Thyroid gland (tissue), 4 donors: ENCODE measurements at regions not wholly inside any gene's neighbourhood (a gene's known extent, or its start where the extent isn't known, plus 50 kb on each side); places are given as distances from the start of the nearest gene placed in this dataset.

ENCODE experiments used
- DNase-seq, 2 donors: peaks; one replicate each; pipeline ENCODE4 v3.0.0-alpha.2; 2019
- H3K27ac ChIP-seq, 3 donors: fragments of 200-600 bp; sonication (generic); 1 replicate in 2 of 3; 2 replicates in 1 of 3; pipeline ENCODE4 v1.5.1; 2016 to 2019; ENCODE audit warnings: mild to moderate bottlenecking in 1 of 3, moderate library complexity in 1 of 3
- H3K27me3 ChIP-seq: fragments of 200-600 bp; sonication (generic); one replicate; pipeline ENCODE4 v1.5.1; 2019
- H3K36me3 ChIP-seq, 2 donors: fragments of 200-600 bp; sonication (generic); one replicate each; pipeline ENCODE4 v1.5.1; 2016 to 2019
- H3K4me1 ChIP-seq, 2 donors: fragments of 200-600 bp; sonication (generic); one replicate each; pipeline ENCODE4 v1.5.1; 2017 to 2019
- H3K4me3 ChIP-seq, 3 donors: fragments of 200-600 bp; sonication (generic); replicated peaks in 1 of 3; 1 replicate in 2 of 3; 2 replicates in 1 of 3; pipeline ENCODE4 v1.5.1; 2016; ENCODE audit warnings: mild to moderate bottlenecking in 1 of 3
- H3K9me3 ChIP-seq: fragments of 200-600 bp; sonication (generic); one replicate; pipeline ENCODE4 v1.5.1; 2017
- POLR2A ChIP-seq, 2 donors: fragments of 450-650 bp; IDR thresholded peaks; one replicate each; pipeline ENCODE4 v1.6.1; 2017; ENCODE audit warnings: antibody characterized with exemption in 2 of 2, mild to moderate bottlenecking in 2 of 2, moderate library complexity in 1 of 2
- WGBS, 2 donors: methylation state at CpG; one replicate each; pipeline ENCODE4 v1.1.5; 2017; 5-methylcytosine and 5-hydroxymethylcytosine counted together
- intact Hi-C: fragments of 100-400 bp; cut with DNase I; formaldehyde crosslinking; loops from one replicate; pipeline ENCODE4 v1.15.1; 2023
- TF ChIP-seq, protein P1 (sequence below), 6 experiments: fragments of 200-600 bp in 3 of 6; fragments of 450-650 bp in 3 of 6; sonication (generic) in 3 of 6; IDR thresholded peaks; one replicate each; pipeline ENCODE4 v1.5.1; 2016 to 2019; ENCODE audit warnings: antibody characterized with exemption in 6 of 6, mild to moderate bottlenecking in 2 of 6, inconsistent platforms in 1 of 6, moderate library complexity in 1 of 6

DNA sequence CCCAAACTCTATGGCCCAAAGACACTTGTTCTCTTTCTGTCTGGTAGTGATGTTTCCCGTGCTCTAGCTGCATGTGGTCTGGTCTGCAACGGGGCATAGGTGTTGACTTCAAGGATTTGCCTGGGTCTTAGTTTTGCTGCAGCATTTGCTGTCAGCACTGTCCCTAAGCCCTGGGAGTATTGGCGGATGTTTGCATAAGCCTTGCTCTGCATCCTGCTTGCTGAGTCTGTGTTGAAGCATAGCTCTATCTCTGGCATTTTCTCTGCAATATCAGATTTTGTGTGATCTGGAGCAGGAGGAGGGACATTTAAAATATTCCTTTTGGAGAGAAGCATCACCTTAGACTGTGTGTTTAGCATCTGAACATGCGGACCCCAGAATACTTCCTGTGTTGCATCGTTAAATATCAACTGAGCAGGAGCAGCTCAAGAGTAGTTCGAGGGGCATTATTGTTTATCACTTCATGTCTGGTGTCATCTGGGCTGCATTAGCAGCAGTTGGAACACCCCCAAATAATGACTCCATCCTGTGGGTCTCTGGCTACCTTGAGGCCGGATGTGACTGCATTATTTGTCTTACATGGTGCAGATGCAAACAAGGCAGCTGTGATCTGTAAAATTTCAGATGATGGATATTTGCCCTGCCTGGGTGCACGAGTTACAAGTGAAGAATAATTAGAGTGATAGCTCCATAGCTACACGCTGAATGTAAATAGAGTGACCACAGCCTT lies 231.7 kb downstream of the TRIB2 start:
- H3K27me3 ChIP-seq = no peaks in the 10 kb centered on the region
- DNase-seq = no peak
- H3K4me3 ChIP-seq = no peak overlapping the region
- no peak overlapping the region for H3K27ac ChIP-seq
- H3K36me3 ChIP-seq = no peaks in the 10 kb centered on the region
- 59 to 66% methylated on average over 9 of the region's 9 CpGs for WGBS, 2 donors
- H3K9me3 ChIP-seq = no peaks in the 10 kb centered on the region
- TF ChIP-seq, protein P1, sequence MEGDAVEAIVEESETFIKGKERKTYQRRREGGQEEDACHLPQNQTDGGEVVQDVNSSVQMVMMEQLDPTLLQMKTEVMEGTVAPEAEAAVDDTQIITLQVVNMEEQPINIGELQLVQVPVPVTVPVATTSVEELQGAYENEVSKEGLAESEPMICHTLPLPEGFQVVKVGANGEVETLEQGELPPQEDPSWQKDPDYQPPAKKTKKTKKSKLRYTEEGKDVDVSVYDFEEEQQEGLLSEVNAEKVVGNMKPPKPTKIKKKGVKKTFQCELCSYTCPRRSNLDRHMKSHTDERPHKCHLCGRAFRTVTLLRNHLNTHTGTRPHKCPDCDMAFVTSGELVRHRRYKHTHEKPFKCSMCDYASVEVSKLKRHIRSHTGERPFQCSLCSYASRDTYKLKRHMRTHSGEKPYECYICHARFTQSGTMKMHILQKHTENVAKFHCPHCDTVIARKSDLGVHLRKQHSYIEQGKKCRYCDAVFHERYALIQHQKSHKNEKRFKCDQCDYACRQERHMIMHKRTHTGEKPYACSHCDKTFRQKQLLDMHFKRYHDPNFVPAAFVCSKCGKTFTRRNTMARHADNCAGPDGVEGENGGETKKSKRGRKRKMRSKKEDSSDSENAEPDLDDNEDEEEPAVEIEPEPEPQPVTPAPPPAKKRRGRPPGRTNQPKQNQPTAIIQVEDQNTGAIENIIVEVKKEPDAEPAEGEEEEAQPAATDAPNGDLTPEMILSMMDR (IDR thresholded peaks at IDR 0.05) = no peak
- TF ChIP-seq POLR2A (IDR thresholded peaks at IDR 0.05) = no peak
- H3K4me1 ChIP-seq = no peaks in the 10 kb centered on the region
- intact Hi-C loops = no loop called here

DNA sequence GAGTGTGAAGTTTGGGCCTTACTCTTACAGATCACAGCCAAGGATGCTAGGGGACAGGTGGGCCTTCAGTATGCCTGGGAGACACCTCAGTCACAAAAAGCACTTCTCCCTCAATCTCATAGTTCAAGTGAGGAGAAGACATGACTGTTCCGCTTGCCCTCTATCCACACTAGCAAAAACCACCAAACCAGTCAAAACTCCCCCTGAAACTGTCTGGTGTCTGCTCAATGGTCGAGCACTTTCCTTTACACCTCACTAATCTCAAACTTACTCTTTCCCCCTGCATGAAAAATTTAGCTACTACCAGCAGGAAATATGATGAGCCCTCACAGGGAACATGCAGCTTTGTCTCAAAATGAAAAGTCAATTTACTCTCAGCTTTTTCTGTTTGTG lies 232.2 kb downstream of the TRIB2 start:
- H3K27ac ChIP-seq = no peak overlapping the region
- no peak for DNase-seq

DNA sequence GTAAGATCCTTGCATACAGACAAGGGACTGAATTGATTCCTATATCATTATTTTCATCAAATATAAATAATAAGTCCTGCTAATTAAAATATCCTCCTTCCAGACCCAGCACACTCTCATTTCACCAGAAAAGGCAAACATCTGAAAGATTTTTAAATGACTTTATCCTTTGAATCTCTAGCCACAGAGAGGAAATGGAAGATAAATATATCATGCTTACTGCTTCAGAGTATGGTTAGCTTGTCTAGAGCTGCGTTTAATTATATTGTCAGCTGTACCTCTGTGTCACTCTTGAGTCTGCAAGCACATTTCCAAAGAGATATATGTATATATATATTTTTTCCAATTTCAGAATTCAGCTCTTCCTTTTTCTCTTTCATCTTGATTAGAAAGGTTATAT lies 232.7 kb downstream of the TRIB2 start:
- 68 to 81% methylated on average over 1 of the region's 1 CpG for WGBS, 2 donors
- intact Hi-C loops = no loop called here
- no peak for TF ChIP-seq POLR2A (IDR thresholded peaks at IDR 0.05)
- TF ChIP-seq, protein P1 (IDR thresholded peaks at IDR 0.05) = no peak
- H3K27ac ChIP-seq = no peak overlapping the region
- no peaks in the 10 kb centered on the region for H3K9me3 ChIP-seq
- no peak overlapping the region for H3K4me3 ChIP-seq
- DNase-seq = no peak
- no peaks in the 10 kb centered on the region for H3K36me3 ChIP-seq
- no peaks in the 10 kb centered on the region for H3K27me3 ChIP-seq
- no peaks in the 10 kb centered on the region for H3K4me1 ChIP-seq

More for the DNA sequence above, 232.2 kb downstream of the TRIB2 start:
- Histone ChIP-seq H3K4me3 (no peak overlapping the region), H3K27me3 (no peaks in the 10 kb centered on the region), H3K36me3 (no peaks in the 10 kb centered on the region), H3K4me1 (no peaks in the 10 kb centered on the region), H3K9me3 (no peaks in the 10 kb centered on the region)
- intact Hi-C loops = no loop called here
- 53 to 66% methylated on average over 2 of the region's 2 CpGs for WGBS, 2 donors
- no peak for TF ChIP-seq POLR2A (IDR thresholded peaks at IDR 0.05)
- TF ChIP-seq, protein P1 (IDR thresholded peaks at IDR 0.05) = no peak

DNA sequence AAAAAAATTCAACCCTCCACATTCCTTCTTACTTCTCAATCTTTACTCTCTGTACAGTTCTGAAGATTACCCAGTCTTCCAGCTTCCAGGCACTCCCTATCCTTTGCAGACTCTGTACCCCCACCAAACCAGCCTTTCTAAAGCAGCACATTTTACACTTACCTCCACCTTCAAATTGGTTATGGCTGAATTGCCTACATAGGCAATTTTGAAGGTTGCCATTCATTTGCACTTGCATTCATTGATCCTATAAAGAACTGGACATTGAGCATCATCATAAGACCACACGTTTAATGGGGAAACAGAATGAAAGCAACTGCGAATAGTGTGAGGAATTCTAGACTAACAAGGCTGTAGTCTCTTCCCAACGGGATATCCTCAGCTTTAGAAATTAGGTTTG lies 233.4 kb downstream of the TRIB2 start:
- H3K9me3 ChIP-seq = no peaks in the 10 kb centered on the region
- no peak for DNase-seq
- H3K4me1 ChIP-seq = no peaks in the 10 kb centered on the region
- H3K27me3 ChIP-seq = no peaks in the 10 kb centered on the region
- no peak overlapping the region for H3K4me3 ChIP-seq
- intact Hi-C loops = no loop called here
- H3K27ac ChIP-seq = no peak overlapping the region
- WGBS, 2 donors = 91 to 95% methylated on average over 3 of the region's 3 CpGs
- H3K36me3 ChIP-seq = no peaks in the 10 kb centered on the region
- TF ChIP-seq, protein P1 (IDR thresholded peaks at IDR 0.05) = no peak
- no peak for TF ChIP-seq POLR2A (IDR thresholded peaks at IDR 0.05)

DNA sequence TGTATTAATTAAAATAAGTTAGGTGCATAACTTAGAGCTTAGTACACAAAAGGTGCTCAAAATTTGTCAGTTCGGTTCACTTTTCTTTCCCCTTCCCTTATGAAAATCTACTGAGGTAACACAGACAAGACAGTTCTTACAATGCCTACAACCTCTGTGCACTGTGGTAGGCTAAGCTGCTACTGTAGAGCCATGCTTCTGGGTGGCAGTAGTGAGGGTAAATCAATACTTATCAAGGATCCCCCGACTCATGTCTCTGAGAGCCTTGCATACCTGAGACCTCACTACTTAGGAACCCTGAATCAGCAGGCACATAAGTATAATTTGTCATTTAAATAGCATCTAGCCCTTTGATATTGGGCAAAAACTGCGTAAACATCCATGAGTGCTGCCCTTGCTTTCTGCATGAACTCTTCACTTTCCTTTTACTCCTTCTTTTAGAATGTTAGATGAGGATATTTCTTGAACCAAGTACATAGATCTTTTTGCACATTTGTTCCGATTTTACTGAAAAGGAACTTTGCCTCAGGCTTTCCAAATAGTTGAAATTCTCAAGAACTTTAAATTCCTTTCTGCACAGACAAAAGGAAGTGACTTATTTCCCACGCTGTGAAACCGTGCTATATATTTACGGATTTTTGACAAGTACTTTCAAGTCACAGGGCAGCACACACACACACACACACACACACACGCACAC lies 234.4 kb downstream of the TRIB2 start:
- WGBS, 2 donors = 59 to 64% methylated on average over 8 of the region's 8 CpGs
- Histone ChIP-seq H3K27ac (no peak overlapping the region), H3K36me3 (no peaks in the 10 kb centered on the region), H3K27me3 (no peaks in the 10 kb centered on the region), H3K4me1 (no peaks in the 10 kb centered on the region), H3K4me3 (no peak overlapping the region), H3K9me3 (no peaks in the 10 kb centered on the region)
- intact Hi-C loops = no loop called here
- no peak for TF ChIP-seq POLR2A (IDR thresholded peaks at IDR 0.05)
- TF ChIP-seq, protein P1 (IDR thresholded peaks at IDR 0.05) = no peak
- no peak for DNase-seq
